H54 (cell line): ENCODE measurements at regions not wholly inside any gene's neighbourhood (a gene's known extent, or its start where the extent isn't known, plus 50 kb on each side); places are given as distances from the start of the nearest gene placed in this dataset.
"Not testable (repeated sequence)": the region's sequence is repeated elsewhere in the genome, so short reads cannot be mapped to it uniquely, and the experiment has no call there.

Source experiments
- DNase-seq: peaks from one replicate; pipeline ENCODE4 v3.0.0; 2011; ENCODE audit warnings: low spot score, mixed read lengths; ENCODE audit not compliant: insufficient read length
- FAIRE-seq: peaks from 3 replicates; lab custom pipeline; 2011; peaks lifted over from hg19 to GRCh38; lab: Jason Lieb, UNC
- POLR2A ChIP-seq: IDR thresholded peaks from 2 replicates; pipeline ENCODE4 v1.6.1; 2011; ENCODE audit warnings: low read depth, mild to moderate bottlenecking, low read length

DNA sequence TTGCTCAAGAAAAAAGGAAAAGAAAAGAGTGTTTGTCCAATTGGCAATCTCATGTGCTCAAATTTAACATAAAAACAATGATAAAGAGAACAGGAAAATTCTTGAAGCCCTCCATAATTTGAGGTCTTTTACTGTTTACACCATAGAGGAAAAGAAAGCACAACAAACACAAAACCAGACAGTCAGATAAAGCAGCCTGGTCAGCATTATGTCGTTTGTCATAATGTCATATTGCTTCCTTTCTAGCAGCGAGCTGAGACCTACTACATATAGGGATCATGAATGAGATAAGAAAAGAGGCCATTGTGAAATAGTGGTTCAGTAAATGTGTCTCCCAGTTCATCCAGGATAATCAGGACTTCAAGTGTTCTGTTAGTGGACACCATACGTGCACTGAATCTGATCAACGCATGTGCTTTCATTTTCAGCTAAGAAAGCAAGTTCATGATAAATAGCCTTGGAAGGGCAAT is 64.7 kb upstream of the SELENOP start:
- no peak for DNase-seq
- TF ChIP-seq POLR2A = no peak
- no peak for FAIRE-seq

DNA sequence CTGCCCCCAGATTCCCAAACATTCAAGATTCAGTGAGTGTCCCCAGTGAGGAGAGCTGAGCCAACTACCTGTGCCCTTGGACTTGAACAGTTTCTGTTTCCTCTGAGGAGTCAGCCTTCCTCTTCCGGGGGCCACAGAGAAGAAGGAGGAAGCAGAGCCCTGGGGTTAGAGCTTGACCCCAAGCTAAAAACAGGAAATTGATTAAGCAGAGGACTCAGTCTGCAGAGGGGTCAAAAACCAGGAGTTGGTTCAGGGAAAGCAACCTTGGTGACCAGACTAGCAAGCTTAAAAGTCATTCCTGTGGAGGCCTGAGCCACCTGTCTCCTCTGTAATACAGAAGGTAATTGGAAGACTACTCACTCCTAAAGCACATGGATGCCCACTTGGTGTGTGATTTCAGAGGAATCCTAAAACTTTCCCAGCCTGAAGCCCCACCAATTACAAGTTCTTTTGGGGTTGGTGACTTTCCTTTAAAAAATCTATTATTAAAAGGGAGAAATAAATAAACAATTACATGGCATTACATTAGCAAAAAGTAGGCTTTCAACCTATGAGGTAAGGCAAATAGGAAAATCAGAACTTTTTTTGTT is 64.2 kb upstream of the SELENOP start:
- no peak for FAIRE-seq
- DNase-seq = no peak
- TF ChIP-seq POLR2A = no peak

DNA sequence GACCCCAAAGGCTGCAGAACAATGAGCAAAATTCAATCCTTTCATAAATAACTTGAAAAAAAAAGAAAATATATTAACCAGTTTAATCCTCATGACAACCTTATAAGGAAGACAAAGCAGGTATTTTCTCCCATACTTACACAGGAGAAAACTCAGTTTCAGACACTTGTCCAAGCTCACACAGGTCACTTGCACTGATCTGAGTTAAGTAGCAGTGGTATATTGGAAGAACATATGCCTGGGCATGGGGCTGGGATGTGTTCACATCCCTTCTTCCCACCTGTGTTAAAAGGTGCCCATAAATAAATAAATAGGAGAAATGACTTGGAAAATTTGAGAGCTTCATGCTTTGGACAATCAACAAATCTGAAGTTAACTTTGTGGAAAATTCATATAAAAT is 63.5 kb upstream of the SELENOP start:
- TF ChIP-seq POLR2A = no peak
- no peak for DNase-seq
- FAIRE-seq = no peak

DNA sequence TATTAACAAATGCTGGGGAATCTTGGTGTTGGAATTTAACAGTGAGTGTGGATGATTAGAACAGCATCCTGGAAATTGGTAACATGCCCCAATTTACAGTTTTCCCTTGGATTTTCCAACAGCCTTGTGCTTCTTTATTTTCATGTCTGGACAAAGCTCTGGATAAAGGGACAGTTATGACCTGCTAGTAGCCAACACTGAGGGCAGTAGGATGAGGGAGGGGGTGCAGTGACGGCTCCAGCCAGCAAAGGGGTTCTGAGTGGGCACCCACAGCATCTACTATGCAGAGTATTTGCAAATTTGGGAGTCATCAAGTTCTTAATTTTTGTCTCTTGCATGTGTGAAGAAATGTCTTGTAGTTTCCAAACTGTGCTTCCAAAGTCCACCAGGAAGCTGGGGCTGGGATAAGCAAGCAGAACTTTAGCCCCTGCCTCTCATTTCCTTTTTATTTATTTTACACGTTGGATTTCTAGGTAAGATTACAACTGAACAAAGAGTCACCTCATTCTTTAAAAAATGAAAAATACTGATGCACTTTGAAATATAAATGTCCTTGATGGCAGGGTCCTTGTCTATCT is 63.0 kb upstream of the SELENOP start:
- no peak for TF ChIP-seq POLR2A
- DNase-seq (no peak), FAIRE-seq (no peak)

GRCh38 chr5:42872865-42873264 is 61.2 kb upstream of the SELENOP start:
- no peak for FAIRE-seq
- no peak for DNase-seq
- no peak for TF ChIP-seq POLR2A

DNA sequence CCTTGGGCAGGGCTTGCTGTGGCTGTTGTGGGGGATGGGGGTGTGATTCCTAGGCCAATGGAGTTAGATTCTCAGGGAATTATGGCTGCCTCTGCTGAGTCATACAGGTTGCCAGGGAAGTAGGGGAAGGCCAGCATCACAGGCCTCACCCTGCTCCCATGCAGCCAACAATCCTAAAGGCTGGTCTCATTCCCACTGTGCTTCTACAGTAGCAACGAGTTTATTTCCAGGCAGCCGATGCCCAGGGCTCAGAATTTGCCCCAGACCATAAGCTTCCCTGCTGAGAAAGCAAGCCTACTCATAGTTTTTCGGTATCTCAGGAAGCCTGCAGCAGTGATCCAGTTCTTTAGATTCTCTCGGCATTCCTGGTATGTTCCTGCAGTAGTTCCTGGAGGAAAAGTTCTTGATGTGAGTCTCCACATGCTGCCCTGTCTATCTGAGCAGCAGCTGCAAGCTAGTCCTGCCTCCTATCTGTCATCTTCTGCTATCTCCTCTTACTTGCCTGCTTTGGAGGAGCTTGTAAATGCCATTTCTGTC is 59.3 kb upstream of the SELENOP start:
- FAIRE-seq (no peak), DNase-seq (no peak)

GRCh38 chr5:42868417-42868816 is 56.7 kb upstream of the SELENOP start:
- FAIRE-seq, DNase-seq: not testable (repeated sequence)

More for the DNA sequence above, 59.3 kb upstream of the SELENOP start:
- no peak for TF ChIP-seq POLR2A

GRCh38 chr5:42864749-42865148 is 53.1 kb upstream of the SELENOP start:
- FAIRE-seq = not testable (repeated sequence)

More at GRCh38 chr5:42864749-42865148, 53.1 kb upstream of the SELENOP start:
- not testable (repeated sequence) for DNase-seq
